CD4-positive, alpha-beta T cell (primary cell): ENCODE measurements at regions not wholly inside any gene's neighbourhood (a gene's known extent, or its start where the extent isn't known, plus 50 kb on each side); places are given as distances from the start of the nearest gene placed in this dataset.

Experiments
- ATAC-seq: fragments of 200-7000 bp; cut with Tn5 transposase; one replicate; pipeline ENCODE4 v1.10.0; 2022; ENCODE audit warnings: mild to moderate bottlenecking; ENCODE audit not compliant: poor library complexity
- CTCF ChIA-PET: fragments of 350-600 bp; sonication (Branson Sonifier 250); formaldehyde crosslinking; loops from one replicate; lab custom pipeline; 2021; ENCODE audit warnings: antibody characterized with exemption, inconsistent platforms; lab: Charles Lee
- POLR2A ChIA-PET: fragments of 350-600 bp; sonication (Branson Sonifier 250); formaldehyde crosslinking; loops from one replicate; lab custom pipeline; 2021; ENCODE audit warnings: antibody characterized with exemption, inconsistent platforms; lab: Charles Lee
- DNase-seq, 14 experiments: peaks; one replicate each; pipeline ENCODE4 v3.0.0-alpha.2; 2013 to 2020; ENCODE audit warnings: mixed read lengths in 2 of 14
- H3K27ac ChIP-seq, 2 donors: one replicate each; pipeline versions ENCODE4 v1.5.1 to v1.7.0; 2013; ENCODE audit warnings: low read length in 2 of 2, low read depth in 1 of 2, mild to moderate bottlenecking in 1 of 2
- H3K27me3 ChIP-seq, 2 experiments: 1 replicate in 1 of 2; 2 replicates in 1 of 2; pipeline versions ENCODE4 v1.6.1 to v1.7.0; 2013; ENCODE audit warnings: low read length in 2 of 2, control low read depth in 1 of 2, mild to moderate bottlenecking in 1 of 2, moderate library complexity in 1 of 2; ENCODE audit not compliant: insufficient read depth in 2 of 2, control insufficient read depth in 1 of 2
- H3K36me3 ChIP-seq: one replicate; pipeline ENCODE4 v1.6.1; 2013; ENCODE audit warnings: low read length, control low read depth; ENCODE audit not compliant: insufficient read depth
- H3K4me1 ChIP-seq: one replicate; pipeline ENCODE4 v1.6.1; 2013; ENCODE audit warnings: low read length, control low read depth; ENCODE audit not compliant: insufficient read depth
- H3K4me3 ChIP-seq: one replicate; pipeline ENCODE4 v1.5.1; 2013; ENCODE audit warnings: mild to moderate bottlenecking, low read length, moderate library complexity
- H3K9me3 ChIP-seq, 2 experiments: 1 replicate in 1 of 2; 2 replicates in 1 of 2; pipeline versions ENCODE4 v1.6.1 to v1.7.0; 2013; ENCODE audit warnings: low read length in 2 of 2, mild to moderate bottlenecking in 2 of 2, control low read depth in 1 of 2, moderate library complexity in 1 of 2; ENCODE audit not compliant: control insufficient read depth in 1 of 2, insufficient read depth in 1 of 2
- H3K27ac Mint-ChIP-seq: one replicate; pipeline ENCODE4 v1.8.0; 2020; ENCODE audit warnings: mixed read lengths
- H3K27me3 Mint-ChIP-seq: one replicate; pipeline ENCODE4 v1.8.0; 2021; ENCODE audit warnings: mixed read lengths
- H3K36me3 Mint-ChIP-seq: one replicate; pipeline ENCODE4 v1.8.0; 2021; ENCODE audit warnings: low read depth, mixed read lengths
- H3K4me1 Mint-ChIP-seq: one replicate; pipeline ENCODE4 v1.8.0; 2021; ENCODE audit warnings: low read depth, mixed read lengths
- H3K4me3 Mint-ChIP-seq: one replicate; pipeline ENCODE4 v1.8.0; 2020; ENCODE audit warnings: mild to moderate bottlenecking, mixed read lengths
- H3K9me3 Mint-ChIP-seq: one replicate; pipeline ENCODE4 v1.8.0; 2020; ENCODE audit warnings: mixed read lengths
- CTCF ChIP-seq: fragments of 200-600 bp; IDR thresholded peaks from one replicate; pipeline ENCODE4 v1.8.0; 2022; ENCODE audit warnings: antibody characterized with exemption, mild to moderate bottlenecking
- intact Hi-C, 2 experiments: fragments of 100-400 bp; cut with DNase I in 1 of 2; cut with micrococcal nuclease in 1 of 2; formaldehyde crosslinking; loops; one replicate each; pipeline versions ENCODE4 v1.15.1 to v1.9.0; 2023 to 2025; cut with DNase I, micrococcal nuclease

GRCh38 chr19:56966697-56967299, 126.3 kb upstream of the PEG3 start:
- ChIA-PET POLR2A (no interaction called here), CTCF (no interaction called here)
- Histone ChIP-seq H3K27ac (no peak overlapping the region), H3K36me3 (no peaks in the 10 kb centered on the region), H3K4me3 (no peak overlapping the region), H3K4me1 (no peaks in the 10 kb centered on the region), H3K9me3 (peaks cover 15 to 54% of the 10 kb centered on the region in 2 experiments), H3K27me3 (no peaks in the 10 kb centered on the region)
- Mint-ChIP-seq H3K27me3 (peaks cover 4% of the 10 kb centered on the region), H3K4me3 (no peak overlapping the region), H3K9me3 (peaks cover 5% of the 10 kb centered on the region), H3K4me1 (no peaks in the 10 kb centered on the region), H3K36me3 (peaks cover 4% of the 10 kb centered on the region), H3K27ac (no peak overlapping the region)
- intact Hi-C loops = no loop called here
- no peak for TF ChIP-seq CTCF
- DNase-seq (no peak), ATAC-seq (no peak)

GRCh38 chr19:56969156-56969555, 128.6 kb upstream of the PEG3 start:
- no peak for TF ChIP-seq CTCF
- DNase-seq = no peak
- Histone ChIP-seq H3K27ac (no peak overlapping the region), H3K27me3 (no peaks in the 10 kb centered on the region), H3K4me1 (no peaks in the 10 kb centered on the region), H3K9me3 (peaks cover 20 to 61% of the 10 kb centered on the region in 2 experiments), H3K36me3 (no peaks in the 10 kb centered on the region), H3K4me3 (no peak overlapping the region)
- no peak overlapping the region for H3K27ac Mint-ChIP-seq
- peaks cover 4% of the 10 kb centered on the region for H3K9me3 Mint-ChIP-seq
- intact Hi-C loops = no loop called here
- no peaks in the 10 kb centered on the region for H3K4me1 Mint-ChIP-seq
- CTCF ChIA-PET = no interaction called here
- no peak for ATAC-seq
- no peak overlapping the region for H3K4me3 Mint-ChIP-seq
- peaks cover 4% of the 10 kb centered on the region for H3K27me3 Mint-ChIP-seq
- POLR2A ChIA-PET = no interaction called here
- H3K36me3 Mint-ChIP-seq = peaks cover 4% of the 10 kb centered on the region

GRCh38 chr19:56969759-56970178, 129.2 kb upstream of the PEG3 start:
- Mint-ChIP-seq H3K4me3 (no peak overlapping the region), H3K27ac (no peak overlapping the region), H3K4me1 (no peaks in the 10 kb centered on the region), H3K9me3 (peaks cover 6% of the 10 kb centered on the region), H3K36me3 (no peaks in the 10 kb centered on the region), H3K27me3 (no peaks in the 10 kb centered on the region)
- no peaks in the 10 kb centered on the region for H3K36me3 ChIP-seq
- ChIA-PET CTCF (no interaction called here), POLR2A (no interaction called here)
- intact Hi-C loops = no loop called here
- ATAC-seq (no peak), DNase-seq (no peak)
- TF ChIP-seq CTCF = no peak
- H3K27me3 ChIP-seq = no peaks in the 10 kb centered on the region
- peaks cover 23 to 67% of the 10 kb centered on the region in 2 experiments for H3K9me3 ChIP-seq
- H3K27ac ChIP-seq = no peak overlapping the region
- H3K4me3 ChIP-seq = no peak overlapping the region
- H3K4me1 ChIP-seq = no peaks in the 10 kb centered on the region
